ENCODE measurements at regions not wholly inside any gene's neighbourhood (a gene's known extent, or its start where the extent isn't known, plus 50 kb on each side); places are given as distances from the start of the nearest gene placed in this dataset.

GRCh38 chr2:181264001-181264400 lies 193.2 kb upstream of the ITGA4 start:
- H3K27me3 Mint-ChIP-seq (ENCODE audit: insufficient read depth), result no peaks in the 10 kb centered on the region
- no peak overlapping the region for H3K27ac Mint-ChIP-seq
- H3K9me3 Mint-ChIP-seq, result no peaks in the 10 kb centered on the region
- H3K4me1 Mint-ChIP-seq (ENCODE audit: low read depth), result peaks cover 20% of the 10 kb centered on the region
- no peak for DNase-seq
- H3K36me3 Mint-ChIP-seq (ENCODE audit: low read depth), result no peaks in the 10 kb centered on the region
- TF ChIP-seq CTCF (IDR thresholded peaks at IDR 0.05), result no peak
- no peak overlapping the region for H3K4me3 Mint-ChIP-seq

GRCh38 chr2:181264441-181264840 lies 192.7 kb upstream of the ITGA4 start:
- H3K4me3 Mint-ChIP-seq, result no peak overlapping the region
- no peak for TF ChIP-seq CTCF (IDR thresholded peaks at IDR 0.05)
- no peak for DNase-seq
- no peak overlapping the region for H3K27ac Mint-ChIP-seq
- no peaks in the 10 kb centered on the region for H3K36me3 Mint-ChIP-seq (ENCODE audit: low read depth)
- H3K4me1 Mint-ChIP-seq (ENCODE audit: low read depth), result peaks cover 16% of the 10 kb centered on the region
- no peaks in the 10 kb centered on the region for H3K27me3 Mint-ChIP-seq (ENCODE audit: insufficient read depth)
- no peaks in the 10 kb centered on the region for H3K9me3 Mint-ChIP-seq

GRCh38 chr2:181266614-181267013 lies 190.6 kb upstream of the ITGA4 start:
- H3K9me3 Mint-ChIP-seq, result no peaks in the 10 kb centered on the region
- H3K36me3 Mint-ChIP-seq (ENCODE audit: low read depth), result no peaks in the 10 kb centered on the region
- no peak for TF ChIP-seq CTCF (IDR thresholded peaks at IDR 0.05)
- no peak for DNase-seq
- no peaks in the 10 kb centered on the region for H3K27me3 Mint-ChIP-seq (ENCODE audit: insufficient read depth)
- no peak overlapping the region for H3K27ac Mint-ChIP-seq
- no peak overlapping the region for H3K4me3 Mint-ChIP-seq
- peaks cover 16% of the 10 kb centered on the region for H3K4me1 Mint-ChIP-seq (ENCODE audit: low read depth)

- Mint-ChIP-seq H3K4me3 (no peak overlapping the region), H3K27ac (no peak overlapping the region), H3K4me1 (ENCODE audit: low read depth) (peaks cover 16% of the 10 kb centered on the region), H3K27me3 (ENCODE audit: insufficient read depth) (no peaks in the 10 kb centered on the region), H3K9me3 (no peaks in the 10 kb centered on the region), H3K36me3 (ENCODE audit: low read depth) (no peaks in the 10 kb centered on the region)
- TF ChIP-seq CTCF (IDR thresholded peaks at IDR 0.05), result no peak
- no peak for DNase-seq
These were observed 188.9 kb upstream of the ITGA4 start for GRCh38 chr2:181268174-181268867.

- Mint-ChIP-seq H3K36me3 (ENCODE audit: low read depth) (no peaks in the 10 kb centered on the region), H3K9me3 (no peaks in the 10 kb centered on the region), H3K4me1 (ENCODE audit: low read depth) (no peaks in the 10 kb centered on the region), H3K4me3 (no peak overlapping the region), H3K27ac (no peak overlapping the region; the same call in 1 of the 2 replicates), H3K27me3 (ENCODE audit: insufficient read depth) (no peaks in the 10 kb centered on the region; the same call in 1 of the 2 replicates)
- no peak for TF ChIP-seq CTCF (IDR thresholded peaks at IDR 0.05)
- no peak for DNase-seq
These were observed 183.2 kb upstream of the ITGA4 start for GRCh38 chr2:181273986-181274385.
